Endothelial cell of umbilical vein (primary cell): ENCODE measurements at regions not wholly inside any gene's neighbourhood (a gene's known extent, or its start where the extent isn't known, plus 50 kb on each side); places are given as distances from the start of the nearest gene placed in this dataset.

Experiments used
- BruUV-seq: library from RNA; stranded (reverse); fragments of 400-500 nt; replicated peaks from 2 replicates; lab custom pipeline; 2021; lab: Mats Ljungman, UMichigan
- CTCF ChIA-PET: fragments of 300-600, 350-600 bp; sonication (Branson Sonifier 250); formaldehyde crosslinking; loops from one replicate; lab custom pipeline; 2021; ENCODE audit warnings: antibody characterized with exemption, inconsistent platforms; lab: Charles Lee
- POLR2A ChIA-PET: fragments of 300-600, 350-600 bp; sonication (Branson Sonifier 250); formaldehyde crosslinking; loops from one replicate; lab custom pipeline; 2021; ENCODE audit warnings: antibody characterized with exemption, inconsistent platforms; lab: Charles Lee
- DNase-seq: peaks from one replicate; pipeline ENCODE4 v3.0.0-alpha.2; 2011; ENCODE audit warnings: low read depth, low spot score
- FAIRE-seq: peaks from 2 replicates; lab custom pipeline; 2011; peaks lifted over from hg19 to GRCh38; lab: Jason Lieb, UNC
- H2AFZ ChIP-seq: 2 replicates; pipeline ENCODE4 v1.6.0; 2012; ENCODE audit warnings: low read depth, low read length, control low read depth, inconsistent platforms
- H3K27ac ChIP-seq: 2 replicates; pipeline ENCODE4 v1.5.1; 2011; ENCODE audit warnings: low read depth, mild to moderate bottlenecking, control low read depth, low read length, moderate library complexity; ENCODE audit not compliant: insufficient read depth
- H3K27me3 ChIP-seq, 2 experiments: 2 replicates each; pipeline versions ENCODE4 v1.6.0 to v1.6.1; 2011; ENCODE audit warnings: low read length in 2 of 2, mixed read lengths in 1 of 2; ENCODE audit not compliant: control insufficient read depth in 2 of 2, insufficient read depth in 2 of 2
- H3K36me3 ChIP-seq, 2 experiments: 2 replicates in 1 of 2; 3 replicates in 1 of 2; pipeline ENCODE4 v1.5.1; 2011; ENCODE audit warnings: low read length in 2 of 2, mild to moderate bottlenecking in 1 of 2, moderate library complexity in 1 of 2; ENCODE audit not compliant: control insufficient read depth in 2 of 2, insufficient read depth in 2 of 2; ENCODE audit errors: extremely low read depth in 1 of 2
- H3K4me1 ChIP-seq: 3 replicates; pipeline ENCODE4 v1.5.1; 2011; ENCODE audit warnings: mild to moderate bottlenecking, low read length; ENCODE audit not compliant: control insufficient read depth, insufficient read depth; ENCODE audit errors: extremely low read depth
- H3K4me2 ChIP-seq: 2 replicates; pipeline ENCODE4 v1.6.1; 2011; ENCODE audit warnings: low read length, control low read depth, mixed read lengths; ENCODE audit not compliant: insufficient read depth
- H3K4me3 ChIP-seq, 3 experiments: fragments of 200-600 bp in 1 of 3; sonication (generic), shearing (Covaris generic) in 1 of 3; replicated peaks in 1 of 3; 2 replicates each; pipeline ENCODE4 v1.5.1; 2011 to 2016; ENCODE audit warnings: control low read depth in 3 of 3, low read length in 3 of 3, mild to moderate bottlenecking in 2 of 3, inconsistent platforms in 1 of 3, low read depth in 1 of 3, moderate library complexity in 1 of 3; ENCODE audit not compliant: insufficient read depth in 1 of 3
- H3K79me2 ChIP-seq: 2 replicates; pipeline ENCODE4 v1.6.0; 2012; ENCODE audit warnings: low read length, inconsistent platforms; ENCODE audit not compliant: control insufficient read depth, insufficient read depth
- H3K9ac ChIP-seq: replicated peaks from 2 replicates; pipeline ENCODE3; 2011; ENCODE audit warnings: low read length, control low read depth; ENCODE audit not compliant: insufficient read depth; ENCODE audit errors: extremely low read depth
- H3K9me1 ChIP-seq: replicated peaks from 3 replicates; pipeline ENCODE4 v1.6.0; 2011; ENCODE audit warnings: mild to moderate bottlenecking, low read length; ENCODE audit not compliant: control insufficient read depth, insufficient read depth; ENCODE audit errors: extremely low read depth
- H3K9me3 ChIP-seq: replicated peaks from 2 replicates; pipeline ENCODE4 v1.5.1; 2012; ENCODE audit warnings: low read length, inconsistent platforms; ENCODE audit not compliant: control insufficient read depth, insufficient read depth
- H4K20me1 ChIP-seq: replicated peaks from 2 replicates; pipeline ENCODE3; 2011; ENCODE audit warnings: mild to moderate bottlenecking, low read length; ENCODE audit not compliant: control insufficient read depth, insufficient read depth; ENCODE audit errors: extremely low read depth
- EZH2 ChIP-seq: IDR thresholded peaks from 2 replicates; pipeline ENCODE4 v1.6.1; 2012; ENCODE audit warnings: borderline replicate concordance, low read depth, mild to moderate bottlenecking, moderate library complexity, low read length, inconsistent platforms; ENCODE audit not compliant: severe bottlenecking
- FOS ChIP-seq: IDR thresholded peaks from 2 replicates; pipeline ENCODE4 v1.6.1; 2011; ENCODE audit warnings: mild to moderate bottlenecking, low read length, moderate library complexity, borderline replicate concordance; ENCODE audit not compliant: insufficient read depth
- GATA2 ChIP-seq: IDR thresholded peaks from 2 replicates; pipeline ENCODE4 v1.7.0; 2011; ENCODE audit warnings: low read depth, mild to moderate bottlenecking, moderate library complexity, mixed read lengths, low read length; ENCODE audit not compliant: insufficient read length, insufficient read depth
- JUN ChIP-seq: IDR thresholded peaks from 2 replicates; pipeline ENCODE4 v1.6.1; 2011; ENCODE audit warnings: borderline replicate concordance, low read depth; ENCODE audit not compliant: insufficient read length, insufficient read depth
- MYC ChIP-seq: IDR thresholded peaks from one replicate; pipeline ENCODE4 v1.6.1; 2011; ENCODE audit warnings: mild to moderate bottlenecking, low read depth, low read length
- POLR2A ChIP-seq: IDR thresholded peaks from 2 replicates; pipeline ENCODE4 v1.6.1; 2012; ENCODE audit warnings: low read depth, mild to moderate bottlenecking, control low read depth, low read length
- POLR2AphosphoS5 ChIP-seq: IDR thresholded peaks from 2 replicates; pipeline ENCODE4 v1.6.1; 2012; ENCODE audit warnings: low read depth, mild to moderate bottlenecking, control low read depth, low read length, moderate library complexity; ENCODE audit not compliant: insufficient read depth
- dilution Hi-C: fragments of 300-500 bp; cut with MboI; formaldehyde crosslinking; loops from one replicate; pipeline ENCODE4 v1.15.0; 2019; ENCODE audit warnings: low sequenced_read_pairs; ENCODE audit not compliant: extremely low pct_ligation_motif_present
- intact Hi-C: fragments of 100-400 bp; cut with micrococcal nuclease; formaldehyde crosslinking; loops from one replicate; pipeline ENCODE4 v1.10.0; 2022
- TF ChIP-seq, protein P1 (sequence below), 2 donors: IDR thresholded peaks; 1 replicate in 1 of 2; 2 replicates in 1 of 2; pipeline ENCODE4 v1.5.1; 2011; ENCODE audit warnings: low read length in 2 of 2, mild to moderate bottlenecking in 2 of 2, moderate library complexity in 2 of 2, control low read depth in 1 of 2, inconsistent platforms in 1 of 2, low read depth in 1 of 2; ENCODE audit not compliant: insufficient read depth in 1 of 2; ENCODE audit errors: extremely low read depth in 1 of 2
- TF ChIP-seq, protein P2 (sequence below): IDR thresholded peaks from 2 replicates; pipeline ENCODE4 v1.6.1; 2011; ENCODE audit not compliant: insufficient read depth, insufficient read length

DNA sequence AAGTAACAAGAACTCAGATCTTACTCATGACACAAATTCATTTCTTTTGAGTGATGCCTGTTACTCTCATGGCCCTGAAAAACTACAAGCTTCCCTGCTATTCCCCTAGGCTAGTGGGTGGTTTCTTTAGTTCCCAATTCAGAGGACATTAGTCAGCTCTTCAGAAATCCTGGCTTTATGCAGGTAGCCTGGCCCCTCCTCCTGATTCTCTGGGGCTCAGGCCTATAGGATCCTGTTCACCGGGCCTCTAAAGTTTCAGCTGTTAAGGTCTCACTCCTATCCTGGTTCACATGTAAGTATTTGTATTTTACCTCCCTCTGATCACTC is 87.3 kb upstream of the IRX5 start:
- no peaks in the 10 kb centered on the region for H3K9me1 ChIP-seq
- no peak for TF ChIP-seq EZH2
- H3K27ac ChIP-seq: no peak overlapping the region
- no peaks in the 10 kb centered on the region for H4K20me1 ChIP-seq
- FAIRE-seq (no peak), DNase-seq (no peak)
- ChIA-PET CTCF (no interaction called here), POLR2A (no interaction called here)
- no peak overlapping the region for H3K9ac ChIP-seq
- dilution Hi-C loops: no loop called here
- no peak overlapping the region for H3K4me2 ChIP-seq
- H3K27me3 ChIP-seq: no peaks in the 10 kb centered on the region
- H3K36me3 ChIP-seq: no peaks in the 10 kb centered on the region
- intact Hi-C loops: no loop called here
- H3K9me3 ChIP-seq: no peaks in the 10 kb centered on the region
- no peak overlapping the region for H2AFZ ChIP-seq
- no peak overlapping the region for H3K4me3 ChIP-seq
- H3K4me1 ChIP-seq: no peaks in the 10 kb centered on the region
- H3K79me2 ChIP-seq: no peaks in the 10 kb centered on the region
- no TSS peak for BruUV-seq

DNA sequence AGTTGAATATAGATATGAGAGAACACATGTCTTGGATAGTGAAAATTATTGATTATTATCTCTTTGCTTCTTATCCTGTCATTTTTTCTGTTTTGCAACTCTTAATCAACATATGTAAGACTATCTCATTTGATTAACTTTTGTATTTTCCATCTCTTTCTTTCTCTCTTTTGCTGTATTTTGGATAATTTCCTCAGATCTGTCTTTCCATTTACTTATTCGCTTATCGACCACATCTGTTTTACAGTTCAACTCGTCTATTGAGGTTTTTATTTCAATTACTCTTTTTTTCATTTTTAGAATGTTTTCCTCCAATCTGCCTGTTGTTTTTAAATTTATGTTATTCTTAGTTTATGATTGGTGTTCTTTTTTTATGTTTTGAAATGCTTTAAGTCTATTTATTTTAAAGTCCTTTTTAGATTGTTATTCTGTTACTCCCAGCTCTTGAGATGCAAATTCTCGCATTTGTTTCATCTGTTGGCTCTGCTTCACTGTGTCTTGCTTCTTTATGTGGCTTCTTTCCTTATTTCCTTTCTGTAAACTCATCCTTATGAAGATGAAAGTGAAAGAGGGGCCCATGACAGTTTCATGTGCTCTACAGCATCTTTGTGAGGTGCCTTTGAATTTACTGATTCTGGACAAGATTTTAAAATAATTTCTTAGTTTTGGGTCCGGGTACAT is 87.8 kb upstream of the IRX5 start:
- TF ChIP-seq JUN (no peak), MYC (no peak), POLR2A (no peak), POLR2AphosphoS5 (no peak), FOS (no peak), EZH2 (no peak), GATA2 (no peak)
- TF ChIP-seq, protein P1, sequence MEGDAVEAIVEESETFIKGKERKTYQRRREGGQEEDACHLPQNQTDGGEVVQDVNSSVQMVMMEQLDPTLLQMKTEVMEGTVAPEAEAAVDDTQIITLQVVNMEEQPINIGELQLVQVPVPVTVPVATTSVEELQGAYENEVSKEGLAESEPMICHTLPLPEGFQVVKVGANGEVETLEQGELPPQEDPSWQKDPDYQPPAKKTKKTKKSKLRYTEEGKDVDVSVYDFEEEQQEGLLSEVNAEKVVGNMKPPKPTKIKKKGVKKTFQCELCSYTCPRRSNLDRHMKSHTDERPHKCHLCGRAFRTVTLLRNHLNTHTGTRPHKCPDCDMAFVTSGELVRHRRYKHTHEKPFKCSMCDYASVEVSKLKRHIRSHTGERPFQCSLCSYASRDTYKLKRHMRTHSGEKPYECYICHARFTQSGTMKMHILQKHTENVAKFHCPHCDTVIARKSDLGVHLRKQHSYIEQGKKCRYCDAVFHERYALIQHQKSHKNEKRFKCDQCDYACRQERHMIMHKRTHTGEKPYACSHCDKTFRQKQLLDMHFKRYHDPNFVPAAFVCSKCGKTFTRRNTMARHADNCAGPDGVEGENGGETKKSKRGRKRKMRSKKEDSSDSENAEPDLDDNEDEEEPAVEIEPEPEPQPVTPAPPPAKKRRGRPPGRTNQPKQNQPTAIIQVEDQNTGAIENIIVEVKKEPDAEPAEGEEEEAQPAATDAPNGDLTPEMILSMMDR (IDR thresholded peaks at IDR 0.05; ENCODE audit: extremely low read depth in 1 of 2, insufficient read depth in 1 of 2, low read depth in 1 of 2, low read length in 2 of 2): no peak
- TF ChIP-seq, protein P2, sequence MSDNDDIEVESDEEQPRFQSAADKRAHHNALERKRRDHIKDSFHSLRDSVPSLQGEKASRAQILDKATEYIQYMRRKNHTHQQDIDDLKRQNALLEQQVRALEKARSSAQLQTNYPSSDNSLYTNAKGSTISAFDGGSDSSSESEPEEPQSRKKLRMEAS: no peak
- Histone ChIP-seq H3K9me1 (no peaks in the 10 kb centered on the region), H3K79me2 (no peaks in the 10 kb centered on the region), H3K27ac (no peak overlapping the region), H3K4me1 (no peaks in the 10 kb centered on the region), H3K4me2 (no peak overlapping the region), H3K9ac (no peak overlapping the region), H2AFZ (no peak overlapping the region), H3K4me3 (no peak overlapping the region), H3K9me3 (no peaks in the 10 kb centered on the region), H3K27me3 (no peaks in the 10 kb centered on the region), H4K20me1 (no peaks in the 10 kb centered on the region), H3K36me3 (no peaks in the 10 kb centered on the region)
- no peak for DNase-seq
- CTCF ChIA-PET: no interaction called here
- dilution Hi-C loops (no loop called here), intact Hi-C loops (no loop called here)
- BruUV-seq: no TSS peak
- no peak for FAIRE-seq
- POLR2A ChIA-PET: no interaction called here
